ENCODE measurements at regions not wholly inside any gene's neighbourhood (a gene's known extent, or its start where the extent isn't known, plus 50 kb on each side); places are given as distances from the start of the nearest gene placed in this dataset.

GRCh38 chr5:168092209-168093185, 198.9 kb upstream of the WWC1 start:
- WGBS (ENCODE audit: insufficient coverage), result 71% methylated on average over 8 of the region's 8 CpGs
- no peak for ATAC-seq
- no peak overlapping the region for H3K27ac ChIP-seq (ENCODE audit: low read length)
- Mint-ChIP-seq H3K36me3 (no peaks in the 10 kb centered on the region), H3K4me3 (no peak overlapping the region), H3K9me3 (no peaks in the 10 kb centered on the region), H3K4me1 (no peaks in the 10 kb centered on the region), H3K27ac (no peak overlapping the region), H3K27me3 (ENCODE audit: low read depth in 2 of 2) (peaks cover 0 to 8% of the 10 kb centered on the region in 2 donors)
- no peaks in the 10 kb centered on the region for H3K4me1 ChIP-seq (ENCODE audit: control insufficient read depth, insufficient read depth, low read length)
- intact Hi-C loops (cut with micrococcal nuclease), result no loop called here
- no peaks in the 10 kb centered on the region for H3K36me3 ChIP-seq (ENCODE audit: control insufficient read depth, insufficient read depth, low read length)
- DNase-seq, result no peak
- no peaks in the 10 kb centered on the region for H3K9me3 ChIP-seq (ENCODE audit: control insufficient read depth, insufficient read depth, low read length)
- H3K27me3 ChIP-seq (ENCODE audit: control insufficient read depth, insufficient read depth, low read length), result no peaks in the 10 kb centered on the region
- H3K4me3 ChIP-seq (ENCODE audit: low read length), result no peak overlapping the region
- TF ChIP-seq CTCF (IDR thresholded peaks at IDR 0.05), result no peak

DNA sequence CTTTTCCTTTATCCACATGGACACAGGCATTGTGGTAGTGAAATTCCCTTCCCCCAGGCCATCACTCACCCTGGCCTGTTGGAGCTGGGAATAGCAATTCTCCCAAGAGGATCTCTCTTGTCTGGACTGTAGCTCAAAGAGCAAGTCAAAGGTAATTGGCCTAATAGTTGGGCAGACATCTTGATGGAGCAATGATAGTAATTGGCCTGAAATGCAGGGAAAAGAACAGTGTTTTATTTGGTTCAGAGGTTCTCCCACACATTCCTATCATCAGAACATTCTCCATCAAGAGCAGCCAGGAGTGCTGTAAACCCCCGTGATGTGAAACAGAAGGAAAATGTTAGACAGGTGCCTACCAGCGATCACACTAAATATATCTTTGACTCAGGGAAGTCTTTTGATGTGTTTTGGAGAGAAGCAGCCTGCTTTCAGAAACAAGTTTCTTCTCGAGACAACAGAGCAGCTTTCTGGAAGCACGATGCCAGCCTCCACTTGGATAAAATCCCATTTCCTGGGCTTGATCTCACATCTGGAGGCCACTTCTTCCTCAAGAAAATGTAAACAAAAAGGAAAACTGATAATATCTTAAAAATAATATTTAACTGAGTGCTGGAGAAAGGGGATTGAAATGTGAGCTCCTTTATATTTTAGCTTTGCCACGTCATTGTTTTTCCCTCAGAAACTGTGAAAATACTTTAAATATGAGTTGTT, 198.1 kb upstream of the WWC1 start:
- TF ChIP-seq CTCF (IDR thresholded peaks at IDR 0.05), result no peak
- H3K36me3 ChIP-seq (ENCODE audit: control insufficient read depth, insufficient read depth, low read length), result no peaks in the 10 kb centered on the region
- no peak for ATAC-seq
- no peak overlapping the region for H3K4me3 Mint-ChIP-seq
- H3K4me1 Mint-ChIP-seq, result no peaks in the 10 kb centered on the region
- no peaks in the 10 kb centered on the region for H3K36me3 Mint-ChIP-seq
- no peak overlapping the region for H3K27ac ChIP-seq (ENCODE audit: low read length)
- H3K9me3 Mint-ChIP-seq, result no peaks in the 10 kb centered on the region
- H3K27ac Mint-ChIP-seq, result no peak overlapping the region
- peaks cover 0 to 8% of the 10 kb centered on the region in 2 donors for H3K27me3 Mint-ChIP-seq (ENCODE audit: low read depth in 2 of 2)
- no peaks in the 10 kb centered on the region for H3K9me3 ChIP-seq (ENCODE audit: control insufficient read depth, insufficient read depth, low read length)
- intact Hi-C loops (cut with micrococcal nuclease), result no loop called here
- H3K4me3 ChIP-seq (ENCODE audit: low read length), result no peak overlapping the region
- WGBS (ENCODE audit: insufficient coverage), result 88% methylated on average over 4 of the region's 5 CpGs
- no peaks in the 10 kb centered on the region for H3K27me3 ChIP-seq (ENCODE audit: control insufficient read depth, insufficient read depth, low read length)
- no peaks in the 10 kb centered on the region for H3K4me1 ChIP-seq (ENCODE audit: control insufficient read depth, insufficient read depth, low read length)
- no peak for DNase-seq

DNA sequence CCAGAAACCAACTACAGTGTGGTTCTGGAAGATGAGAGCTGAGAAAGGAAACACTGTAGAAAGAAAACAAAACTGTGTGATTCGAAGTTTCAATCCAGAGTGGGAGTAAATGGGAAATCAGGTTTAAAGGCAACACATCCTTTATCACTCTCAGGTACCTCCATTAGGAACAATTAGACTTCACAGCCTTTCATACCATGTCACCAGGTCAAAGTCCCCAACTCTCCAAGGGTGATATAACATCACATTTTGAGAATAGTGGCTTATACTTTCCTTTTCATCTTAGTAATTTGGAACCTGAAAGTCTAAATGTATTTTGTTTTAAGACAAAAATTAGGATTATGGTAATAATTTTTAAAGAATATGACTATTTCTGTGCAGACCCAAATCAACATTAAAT, 194.9 kb upstream of the WWC1 start:
- DNase-seq (no peak), ATAC-seq (no peak)
- no peak for TF ChIP-seq CTCF (IDR thresholded peaks at IDR 0.05)
- no peaks in the 10 kb centered on the region for H3K27me3 ChIP-seq (ENCODE audit: control insufficient read depth, insufficient read depth, low read length)
- H3K27me3 Mint-ChIP-seq (ENCODE audit: low read depth in 2 of 2), result peaks cover 0 to 6% of the 10 kb centered on the region in 2 donors
- no CpG with 5 or more reads among the region's 1 CpG for WGBS (ENCODE audit: insufficient coverage)
- no peaks in the 10 kb centered on the region for H3K9me3 Mint-ChIP-seq
- no peak overlapping the region for H3K4me3 ChIP-seq (ENCODE audit: low read length)
- H3K36me3 Mint-ChIP-seq, result no peaks in the 10 kb centered on the region
- H3K4me1 Mint-ChIP-seq, result no peaks in the 10 kb centered on the region
- no peaks in the 10 kb centered on the region for H3K4me1 ChIP-seq (ENCODE audit: control insufficient read depth, insufficient read depth, low read length)
- no peak overlapping the region for H3K27ac Mint-ChIP-seq
- no peaks in the 10 kb centered on the region for H3K9me3 ChIP-seq (ENCODE audit: control insufficient read depth, insufficient read depth, low read length)
- H3K4me3 Mint-ChIP-seq, result no peak overlapping the region
- intact Hi-C loops (cut with micrococcal nuclease), result no loop called here
- H3K27ac ChIP-seq (ENCODE audit: low read length), result no peak overlapping the region
- H3K36me3 ChIP-seq (ENCODE audit: control insufficient read depth, insufficient read depth, low read length), result no peaks in the 10 kb centered on the region

Data from natural killer cell (primary cell).